Fibroblast of lung (primary cell): ENCODE measurements at regions not wholly inside any gene's neighbourhood (a gene's known extent, or its start where the extent isn't known, plus 50 kb on each side); places are given as distances from the start of the nearest gene placed in this dataset.

Experiments
- EZH2 ChIP-seq: IDR thresholded peaks from 2 replicates; pipeline ENCODE4 v1.5.1; 2012; ENCODE audit warnings: low read length, control low read depth, mild to moderate bottlenecking; ENCODE audit errors: missing control alignments
- TF ChIP-seq, protein P1 (sequence below), 2 donors: IDR thresholded peaks in 1 of 2; conservative IDR thresholded peaks in 1 of 2; 1 replicate in 1 of 2; 2 replicates in 1 of 2; pipeline ENCODE4 v1.5.1; 2011 to 2012; ENCODE audit warnings: low read length in 2 of 2, control low read depth in 1 of 2, inconsistent platforms in 1 of 2, low read depth in 1 of 2, mild to moderate bottlenecking in 1 of 2

DNA sequence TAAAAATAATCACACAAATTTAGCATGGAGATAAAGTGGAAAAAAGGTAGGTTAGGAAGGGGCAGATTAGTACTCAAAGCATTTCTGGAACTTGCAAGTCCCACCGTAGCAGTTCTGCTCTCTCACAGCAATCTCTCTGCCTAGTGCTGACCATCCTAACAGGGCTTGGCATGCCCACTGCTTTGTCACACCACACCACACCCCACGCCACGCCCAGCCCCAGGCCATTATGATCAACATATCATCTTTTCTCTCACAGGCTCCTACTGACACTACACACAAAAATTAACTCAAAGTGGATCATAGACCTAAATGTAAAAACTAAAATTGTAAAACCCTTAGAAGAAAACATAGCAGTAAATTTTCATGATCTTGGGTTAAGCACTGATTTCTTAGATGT lies 273.7 kb downstream of the DAD1 start:
- TF ChIP-seq, protein P1, sequence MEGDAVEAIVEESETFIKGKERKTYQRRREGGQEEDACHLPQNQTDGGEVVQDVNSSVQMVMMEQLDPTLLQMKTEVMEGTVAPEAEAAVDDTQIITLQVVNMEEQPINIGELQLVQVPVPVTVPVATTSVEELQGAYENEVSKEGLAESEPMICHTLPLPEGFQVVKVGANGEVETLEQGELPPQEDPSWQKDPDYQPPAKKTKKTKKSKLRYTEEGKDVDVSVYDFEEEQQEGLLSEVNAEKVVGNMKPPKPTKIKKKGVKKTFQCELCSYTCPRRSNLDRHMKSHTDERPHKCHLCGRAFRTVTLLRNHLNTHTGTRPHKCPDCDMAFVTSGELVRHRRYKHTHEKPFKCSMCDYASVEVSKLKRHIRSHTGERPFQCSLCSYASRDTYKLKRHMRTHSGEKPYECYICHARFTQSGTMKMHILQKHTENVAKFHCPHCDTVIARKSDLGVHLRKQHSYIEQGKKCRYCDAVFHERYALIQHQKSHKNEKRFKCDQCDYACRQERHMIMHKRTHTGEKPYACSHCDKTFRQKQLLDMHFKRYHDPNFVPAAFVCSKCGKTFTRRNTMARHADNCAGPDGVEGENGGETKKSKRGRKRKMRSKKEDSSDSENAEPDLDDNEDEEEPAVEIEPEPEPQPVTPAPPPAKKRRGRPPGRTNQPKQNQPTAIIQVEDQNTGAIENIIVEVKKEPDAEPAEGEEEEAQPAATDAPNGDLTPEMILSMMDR (conservative IDR thresholded peaks at IDR 0.05 in 1 of 2, IDR thresholded peaks at IDR 0.05 in 1 of 2; ENCODE audit: low read depth in 1 of 2, low read length in 2 of 2), result no peak
- TF ChIP-seq EZH2, result no peak
